Peyer's patch (tissue), 4 donors: ENCODE measurements at regions not wholly inside any gene's neighbourhood (a gene's known extent, or its start where the extent isn't known, plus 50 kb on each side); places are given as distances from the start of the nearest gene placed in this dataset.

Source experiments
- POLR2A ChIP-seq, 2 donors: fragments of 450-650 bp; IDR thresholded peaks; one replicate each; pipeline ENCODE4 v1.5.1; 2017; ENCODE audit warnings: antibody characterized with exemption in 2 of 2, mild to moderate bottlenecking in 2 of 2, moderate library complexity in 2 of 2
- TF ChIP-seq, protein P1 (sequence below), 6 experiments: fragments of 450-650 bp in 4 of 6; fragments of 200-600 bp in 2 of 6; sonication (generic) in 1 of 6; IDR thresholded peaks; one replicate each; pipeline ENCODE4 v1.5.1; 2017 to 2019; ENCODE audit warnings: antibody characterized with exemption in 6 of 6, mild to moderate bottlenecking in 3 of 6, moderate library complexity in 1 of 6

DNA sequence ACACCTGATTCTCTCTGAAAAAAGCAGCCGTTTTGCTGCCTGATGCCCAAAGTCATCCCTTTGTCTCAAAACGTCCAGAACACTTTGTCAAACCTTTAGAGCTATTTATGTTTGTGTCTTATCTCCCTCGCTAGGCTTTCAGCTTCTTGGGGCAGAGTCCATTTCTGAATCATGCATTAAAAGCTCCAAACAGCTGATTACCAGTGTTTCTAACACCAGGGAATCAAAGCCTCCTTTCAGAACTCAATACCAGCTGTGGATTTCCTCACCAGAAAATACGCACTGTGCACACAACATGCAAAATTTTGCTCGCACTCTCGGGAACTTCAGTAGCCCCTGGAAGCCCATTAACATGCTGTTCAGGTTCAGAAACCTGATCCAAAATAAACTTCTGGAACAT lies 333.3 kb downstream of the HACE1 start:
- TF ChIP-seq, protein P1, sequence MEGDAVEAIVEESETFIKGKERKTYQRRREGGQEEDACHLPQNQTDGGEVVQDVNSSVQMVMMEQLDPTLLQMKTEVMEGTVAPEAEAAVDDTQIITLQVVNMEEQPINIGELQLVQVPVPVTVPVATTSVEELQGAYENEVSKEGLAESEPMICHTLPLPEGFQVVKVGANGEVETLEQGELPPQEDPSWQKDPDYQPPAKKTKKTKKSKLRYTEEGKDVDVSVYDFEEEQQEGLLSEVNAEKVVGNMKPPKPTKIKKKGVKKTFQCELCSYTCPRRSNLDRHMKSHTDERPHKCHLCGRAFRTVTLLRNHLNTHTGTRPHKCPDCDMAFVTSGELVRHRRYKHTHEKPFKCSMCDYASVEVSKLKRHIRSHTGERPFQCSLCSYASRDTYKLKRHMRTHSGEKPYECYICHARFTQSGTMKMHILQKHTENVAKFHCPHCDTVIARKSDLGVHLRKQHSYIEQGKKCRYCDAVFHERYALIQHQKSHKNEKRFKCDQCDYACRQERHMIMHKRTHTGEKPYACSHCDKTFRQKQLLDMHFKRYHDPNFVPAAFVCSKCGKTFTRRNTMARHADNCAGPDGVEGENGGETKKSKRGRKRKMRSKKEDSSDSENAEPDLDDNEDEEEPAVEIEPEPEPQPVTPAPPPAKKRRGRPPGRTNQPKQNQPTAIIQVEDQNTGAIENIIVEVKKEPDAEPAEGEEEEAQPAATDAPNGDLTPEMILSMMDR (IDR thresholded peaks at IDR 0.05) = no peak
- no peak for TF ChIP-seq POLR2A (IDR thresholded peaks at IDR 0.05)
